Heart left ventricle (tissue), 16 donors: ENCODE measurements at regions not wholly inside any gene's neighbourhood (a gene's known extent, or its start where the extent isn't known, plus 50 kb on each side); places are given as distances from the start of the nearest gene placed in this dataset.

Source experiments
- ATAC-seq, 4 donors: fragments of 200-7000 bp; cut with Tn5 transposase; one replicate each; pipeline ENCODE4 v1.9.1; 2020 to 2022; ENCODE audit warnings: moderate library complexity in 4 of 4, mild to moderate bottlenecking in 3 of 4, moderate number of reproducible peaks in 1 of 4
- DNase-seq, 5 donors: peaks; one replicate each; pipeline ENCODE4 v3.0.0-alpha.2; 2020
- H3K27ac ChIP-seq, 12 donors: fragments of 200-600 bp; sonication (generic) in 4 of 12; one replicate each; pipeline versions ENCODE4 v1.5.0 to v1.8.0; 2016 to 2022; ENCODE audit warnings: mild to moderate bottlenecking in 2 of 12
- H3K27me3 ChIP-seq, 9 donors: fragments of 200-600 bp; sonication (generic) in 2 of 9; one replicate each; pipeline versions ENCODE4 v1.5.1 to v1.8.0; 2016 to 2022; ENCODE audit warnings: mild to moderate bottlenecking in 3 of 9
- H3K36me3 ChIP-seq, 9 donors: fragments of 200-600 bp; sonication (generic) in 2 of 9; one replicate each; pipeline versions ENCODE4 v1.5.0 to v1.8.0; 2018 to 2022; ENCODE audit warnings: mild to moderate bottlenecking in 2 of 9
- H3K4me1 ChIP-seq, 12 donors: fragments of 200-600 bp; sonication (generic) in 4 of 12; one replicate each; pipeline versions ENCODE4 v1.5.0 to v1.8.0; 2016 to 2022; ENCODE audit warnings: mild to moderate bottlenecking in 3 of 12
- H3K4me3 ChIP-seq, 12 donors: fragments of 200-600 bp; sonication (generic) in 4 of 12; one replicate each; pipeline versions ENCODE4 v1.5.0 to v1.8.0; 2017 to 2022; ENCODE audit warnings: mild to moderate bottlenecking in 9 of 12, moderate library complexity in 4 of 12
- H3K9me3 ChIP-seq, 12 donors: fragments of 200-600 bp; sonication (generic) in 4 of 12; one replicate each; pipeline versions ENCODE4 v1.5.0 to v1.8.0; 2016 to 2022; ENCODE audit warnings: mild to moderate bottlenecking in 1 of 12
- CTCF ChIP-seq, 12 donors: fragments of 200-600 bp; sonication (generic) in 4 of 12; IDR thresholded peaks; one replicate each; pipeline versions ENCODE4 v1.5.0 to v1.8.0; 2018 to 2022; ENCODE audit warnings: antibody characterized with exemption in 12 of 12, mild to moderate bottlenecking in 5 of 12
- POLR2A ChIP-seq, 2 donors: fragments of 450-650 bp; IDR thresholded peaks; one replicate each; pipeline ENCODE4 v1.6.1; 2017; ENCODE audit warnings: antibody characterized with exemption in 2 of 2, mild to moderate bottlenecking in 2 of 2, moderate library complexity in 2 of 2
- WGBS, 4 donors: extraction: QIAGEN DNeasy Blood & Tissue Kit in 2 of 4; methylation state at CpG; one replicate each; pipeline versions ENCODE4 v1.1.5 to v1.1.7; 2013 to 2018; 5-methylcytosine and 5-hydroxymethylcytosine counted together
- intact Hi-C, 10 donors: fragments of 100-400 bp; cut with DNase I; formaldehyde crosslinking; loops; one replicate each; pipeline versions ENCODE4 v1.11.1 to v1.14.2; 2022
- donor health status: ischemic (EF 13 %, LVEDD 7.1; RV severe dilation, severe dysfunction).
- donor health status: healthy with polysubstance abuse.
- donor health status: DM: no; HTN: yes; CAD: no.
- donor health status: DM: no; HTN: no; CAD: no.
- donor health status: ischemic (EF 25% LVEDD 6.9; RV normal size, moderate dysfunction).
- donor health status: ischemic (EF 25% LVEDD 5.7; RV mildly dilated, moderate dysfunction).
- donor health status: healthy.
- donor health status: DM: yes; HTN: yes; CAD: no.
- donor health status: ischemic (EF 35%, LVEDD 5.7; RV mildly dilated, moderate dysfunction).
- donor health status: nonischemic (EF 11% LVEDD 7.7; RV severe dilation, severe dysfunction).
- donor health status: DM: yes; HTN: yes; CAD: no.
- donor health status: PGD.
- donor health status: ischemic (EF 29% LVEDD 5.4; RV normal size, mild dysfunction).
- donor health status: nonischemic (EF 23%, LVEDD 6.1; RV moderate dilation, normal function).

- Histone ChIP-seq H3K9me3 (peaks cover 0 to 30% (median 7%) of the 10 kb centered on the region in 12 donors), H3K4me1 (no peaks in the 10 kb centered on the region), H3K27ac (no peak overlapping the region), H3K27me3 (peaks cover 0 to 9% (median 0%) of the 10 kb centered on the region in 9 donors), H3K4me3 (no peak overlapping the region), H3K36me3 (no peaks in the 10 kb centered on the region)
- no peak for TF ChIP-seq POLR2A (IDR thresholded peaks at IDR 0.05)
- no peak for TF ChIP-seq CTCF (IDR thresholded peaks at IDR 0.05)
- intact Hi-C loops: loop anchor here in 1 of 10 donors (10.0 kb wide), 1 partner anchor 55 kb away; no protein-coding TSS in a partner anchor
- DNase-seq (no peak), ATAC-seq (no peak)
- 74 to 79% (median 77%) methylated on average over 5 of the region's 5 CpGs for WGBS, 4 donors
Observed at GRCh38 chr16:17629936-17630335, 159.2 kb upstream of the XYLT1 start.

- no peaks in the 10 kb centered on the region for H3K4me1 ChIP-seq
- WGBS, 4 donors: 40 to 60% (median 54%) methylated on average over 1 of the region's 1 CpG
- ATAC-seq (no peak), DNase-seq (no peak)
- intact Hi-C loops: no loop called here
- H3K9me3 ChIP-seq: peaks cover 0 to 34% (median 7%) of the 10 kb centered on the region in 12 donors
- no peaks in the 10 kb centered on the region for H3K36me3 ChIP-seq
- H3K27me3 ChIP-seq: peaks cover 0 to 9% (median 0%) of the 10 kb centered on the region in 9 donors
- TF ChIP-seq CTCF (IDR thresholded peaks at IDR 0.05) (no peak), POLR2A (IDR thresholded peaks at IDR 0.05) (no peak)
- H3K27ac ChIP-seq: no peak overlapping the region
- H3K4me3 ChIP-seq: no peak overlapping the region
Observed at GRCh38 chr16:17628983-17629382, 158.2 kb upstream of the XYLT1 start.

GRCh38 chr16:17622366-17622765 is 151.6 kb upstream of the XYLT1 start:
- no peak for ATAC-seq
- WGBS, 4 donors: 50 to 79% (median 74%) methylated on average over 3 of the region's 3 CpGs
- intact Hi-C loops: no loop called here

GRCh38 chr16:17619261-17619660 is 148.5 kb upstream of the XYLT1 start:
- Histone ChIP-seq H3K4me1 (no peaks in the 10 kb centered on the region), H3K27me3 (no peaks in the 10 kb centered on the region), H3K9me3 (peaks cover 0 to 4% (median 0%) of the 10 kb centered on the region in 12 donors), H3K4me3 (no peak overlapping the region), H3K27ac (no peak overlapping the region), H3K36me3 (no peaks in the 10 kb centered on the region)
- intact Hi-C loops: no loop called here
- WGBS, 4 donors: 86 to 92% (median 88%) methylated on average over 8 of the region's 8 CpGs
- no peak for TF ChIP-seq CTCF (IDR thresholded peaks at IDR 0.05)
- no peak for TF ChIP-seq POLR2A (IDR thresholded peaks at IDR 0.05)
- ATAC-seq: no peak
- no peak for DNase-seq

More at GRCh38 chr16:17622366-17622765, 151.6 kb upstream of the XYLT1 start:
- TF ChIP-seq POLR2A (IDR thresholded peaks at IDR 0.05) (no peak), CTCF (IDR thresholded peaks at IDR 0.05) (no peak)
- Histone ChIP-seq H3K9me3 (peaks cover 0 to 33% (median 5%) of the 10 kb centered on the region in 12 donors), H3K4me1 (no peaks in the 10 kb centered on the region), H3K36me3 (no peaks in the 10 kb centered on the region), H3K4me3 (no peak overlapping the region), H3K27ac (no peak overlapping the region), H3K27me3 (no peaks in the 10 kb centered on the region)
- DNase-seq: no peak
